ENCODE measurements at regions not wholly inside any gene's neighbourhood (a gene's known extent, or its start where the extent isn't known, plus 50 kb on each side); places are given as distances from the start of the nearest gene placed in this dataset.

- no peak for DNase-seq (ENCODE audit: low spot score)
- Histone ChIP-seq H3K27ac (no peak overlapping the region), H3K4me3 (no peak overlapping the region)
- no peak for TF ChIP-seq CTCF (IDR thresholded peaks at IDR 0.05)
Observed at GRCh38 chr11:70018816-70019215, 59.3 kb upstream of the ANO1 start.

- Histone ChIP-seq H3K27ac (peak overlapping the region in 1 of 2 donors; percentile 68), H3K4me3 (no peak overlapping the region)
- no peak for TF ChIP-seq CTCF (IDR thresholded peaks at IDR 0.05)
- DNase-seq (ENCODE audit: low spot score): no peak
Observed at GRCh38 chr11:70019576-70020011, 58.5 kb upstream of the ANO1 start.

GRCh38 chr11:70020336-70021214 is 57.5 kb upstream of the ANO1 start:
- Histone ChIP-seq H3K4me3 (no peak overlapping the region), H3K27ac (peak overlapping the region in 1 of 2 donors; percentile 68)
- DNase-seq (ENCODE audit: low spot score): no peak
- TF ChIP-seq CTCF (IDR thresholded peaks at IDR 0.05): no peak

- TF ChIP-seq CTCF (IDR thresholded peaks at IDR 0.05): no peak
- no peak overlapping the region for H3K4me3 ChIP-seq
- no peak for DNase-seq (ENCODE audit: low spot score)
- no peak overlapping the region for H3K27ac ChIP-seq
Observed at GRCh38 chr11:70021586-70021985, 56.5 kb upstream of the ANO1 start.

- no peak for TF ChIP-seq CTCF (IDR thresholded peaks at IDR 0.05)
- Histone ChIP-seq H3K4me3 (no peak overlapping the region), H3K27ac (no peak overlapping the region)
- DNase-seq (ENCODE audit: low spot score): peak; percentile 40
Observed at GRCh38 chr11:70024036-70024772, 53.9 kb upstream of the ANO1 start.

- no peak overlapping the region for H3K27ac ChIP-seq
- H3K4me3 ChIP-seq: no peak overlapping the region
- no peak for TF ChIP-seq CTCF (IDR thresholded peaks at IDR 0.05)
- DNase-seq (ENCODE audit: low spot score): peak; percentile 52
Observed at GRCh38 chr11:70024773-70025045, 53.4 kb upstream of the ANO1 start.

GRCh38 chr11:70025308-70025707 is 52.8 kb upstream of the ANO1 start:
- peak; percentile 0 for DNase-seq (ENCODE audit: low spot score)
- no peak overlapping the region for H3K27ac ChIP-seq
- TF ChIP-seq CTCF (IDR thresholded peaks at IDR 0.05): no peak

More at GRCh38 chr11:70025308-70025707, 52.8 kb upstream of the ANO1 start:
- no peak overlapping the region for H3K4me3 ChIP-seq

Measured in coronary artery (tissue), 2 donors.